AG09309 (cell line): ENCODE measurements at regions not wholly inside any gene's neighbourhood (a gene's known extent, or its start where the extent isn't known, plus 50 kb on each side); places are given as distances from the start of the nearest gene placed in this dataset.

ENCODE experiments used
- DNase-seq: peaks from one replicate; pipeline ENCODE4 v3.0.0-alpha.2; 2010; ENCODE audit warnings: low read depth
- H3K4me3 ChIP-seq: 2 replicates; pipeline ENCODE4 v1.5.1; 2011; ENCODE audit warnings: mild to moderate bottlenecking, low read depth, low read length, moderate library complexity; ENCODE audit not compliant: control insufficient read depth
- CTCF ChIP-seq: IDR thresholded peaks from 2 replicates; pipeline ENCODE4 v1.5.1; 2011; ENCODE audit warnings: mild to moderate bottlenecking, low read depth, low read length, inconsistent platforms; ENCODE audit not compliant: insufficient read depth, control insufficient read depth; ENCODE audit errors: missing control alignments

- TF ChIP-seq CTCF = no peak
- no peak overlapping the region for H3K4me3 ChIP-seq
- no peak for DNase-seq
These were observed 280.0 kb upstream of the SHH start for GRCh38 chr7:156092307-156092706.

GRCh38 chr7:156091519-156092080, 279.3 kb upstream of the SHH start:
- no peak overlapping the region for H3K4me3 ChIP-seq
- no peak for TF ChIP-seq CTCF
- no peak for DNase-seq

- DNase-seq = no peak
- H3K4me3 ChIP-seq = no peak overlapping the region
- TF ChIP-seq CTCF = no peak
These were observed 278.7 kb upstream of the SHH start for GRCh38 chr7:156090988-156091387.

- DNase-seq = no peak
- no peak for TF ChIP-seq CTCF
- H3K4me3 ChIP-seq = no peak overlapping the region
These were observed 277.0 kb upstream of the SHH start for GRCh38 chr7:156089222-156089621.

GRCh38 chr7:156088115-156088514, 275.9 kb upstream of the SHH start:
- no peak overlapping the region for H3K4me3 ChIP-seq
- no peak for DNase-seq
- no peak for TF ChIP-seq CTCF

- TF ChIP-seq CTCF = no peak
- H3K4me3 ChIP-seq = no peak overlapping the region
- DNase-seq = no peak
These were observed 270.1 kb upstream of the SHH start for GRCh38 chr7:156082048-156083040.
